Adrenal gland (tissue), 9 donors: ENCODE measurements at regions not wholly inside any gene's neighbourhood (a gene's known extent, or its start where the extent isn't known, plus 50 kb on each side); places are given as distances from the start of the nearest gene placed in this dataset.

Source experiments
- DNase-seq, 7 donors: peaks; one replicate each; pipeline ENCODE4 v3.0.0-alpha.2; 2019 to 2020
- H3K27ac ChIP-seq, 5 donors: fragments of 200-600 bp; sonication (generic) in 4 of 5; 1 replicate in 3 of 5; 2 replicates in 2 of 5; pipeline versions ENCODE4 v1.5.1 to v1.8.0; 2016 to 2020; ENCODE audit warnings: mild to moderate bottlenecking in 1 of 5
- H3K27me3 ChIP-seq: fragments of 200-600 bp; 2 replicates; pipeline ENCODE4 v1.8.0; 2021
- H3K36me3 ChIP-seq, 2 donors: fragments of 200-600 bp; replicated peaks in 1 of 2; 1 replicate in 1 of 2; 2 replicates in 1 of 2; pipeline versions ENCODE4 v1.5.1 to v1.8.0; 2018 to 2022
- H3K4me1 ChIP-seq, 2 donors: fragments of 200-600 bp; replicated peaks in 1 of 2; 1 replicate in 1 of 2; 2 replicates in 1 of 2; pipeline versions ENCODE4 v1.5.1 to v1.8.0; 2018 to 2021
- H3K4me3 ChIP-seq, 4 donors: fragments of 200-600 bp; sonication (generic) in 3 of 4; one replicate each; pipeline ENCODE4 v1.5.1; 2016 to 2018
- H3K9me3 ChIP-seq, 3 donors: fragments of 200-600 bp; sonication (generic) in 1 of 3; replicated peaks in 1 of 3; 1 replicate in 2 of 3; 2 replicates in 1 of 3; pipeline versions ENCODE4 v1.5.1 to v1.8.0; 2016 to 2021
- CTCF ChIP-seq, 6 experiments: fragments of 450-650 bp in 4 of 6; fragments of 200-600 bp in 2 of 6; sonication (generic) in 1 of 6; IDR thresholded peaks; 1 replicate in 5 of 6; 2 replicates in 1 of 6; pipeline versions ENCODE4 v1.5.1 to v1.8.0; 2016 to 2021; ENCODE audit warnings: antibody characterized with exemption in 6 of 6, mild to moderate bottlenecking in 2 of 6, moderate library complexity in 1 of 6
- POLR2A ChIP-seq, 2 donors: fragments of 450-650 bp; IDR thresholded peaks; one replicate each; pipeline ENCODE4 v1.6.1; 2017; ENCODE audit warnings: antibody characterized with exemption in 2 of 2, mild to moderate bottlenecking in 2 of 2, moderate library complexity in 1 of 2
- WGBS, 4 donors: extraction: QIAGEN DNeasy Blood & Tissue Kit in 2 of 4; methylation state at CpG; one replicate each; pipeline versions ENCODE4 v1.1.5 to v1.1.7; 2013 to 2017; 5-methylcytosine and 5-hydroxymethylcytosine counted together
- intact Hi-C, 2 donors: fragments of 100-400 bp; cut with DNase I; formaldehyde crosslinking; loops; one replicate each; pipeline versions ENCODE4 v1.14.1 to v1.15.0; 2022 to 2023
- donor health status: healthy with polysubstance abuse.
- donor health status: Bipolar disorder and iron deficiency.
- donor health status: DM: yes; HTN: yes; CAD: no.
- donor health status: DM: no; HTN: no; CAD: no.
- donor health status: DM: no; HTN: no; CAD: no.

GRCh38 chr4:188536826-188537225, 397.6 kb downstream of the TRIML1 start:
- intact Hi-C loops, result no loop called here
- DNase-seq, result no peak
- no peak overlapping the region for H3K4me3 ChIP-seq
- no peaks in the 10 kb centered on the region for H3K4me1 ChIP-seq
- H3K27ac ChIP-seq, result no peak overlapping the region
- no peaks in the 10 kb centered on the region for H3K9me3 ChIP-seq
- no peaks in the 10 kb centered on the region for H3K27me3 ChIP-seq
- no peaks in the 10 kb centered on the region for H3K36me3 ChIP-seq
- TF ChIP-seq POLR2A (IDR thresholded peaks at IDR 0.05) (no peak), CTCF (IDR thresholded peaks at IDR 0.05) (no peak)
- 75 to 87% (median 86%) methylated on average over 10 of the region's 10 CpGs for WGBS, 4 donors

GRCh38 chr4:188550296-188550695, 411.1 kb downstream of the TRIML1 start:
- WGBS, 4 donors, result 40 to 54% (median 48%) methylated on average over 10 of the region's 10 CpGs
- no peaks in the 10 kb centered on the region for H3K4me1 ChIP-seq
- no peak overlapping the region for H3K4me3 ChIP-seq
- H3K27ac ChIP-seq, result no peak overlapping the region
- no peaks in the 10 kb centered on the region for H3K36me3 ChIP-seq
- intact Hi-C loops, result no loop called here
- TF ChIP-seq CTCF (IDR thresholded peaks at IDR 0.05) (no peak), POLR2A (IDR thresholded peaks at IDR 0.05) (no peak)
- no peaks in the 10 kb centered on the region for H3K9me3 ChIP-seq
- DNase-seq, result no peak
- H3K27me3 ChIP-seq, result no peaks in the 10 kb centered on the region

- intact Hi-C loops, result no loop called here
- TF ChIP-seq POLR2A (IDR thresholded peaks at IDR 0.05) (no peak), CTCF (IDR thresholded peaks at IDR 0.05) (no peak)
Measured at GRCh38 chr4:188551156-188551555, 411.9 kb downstream of the TRIML1 start.

GRCh38 chr4:188552741-188553275, 413.6 kb downstream of the TRIML1 start:
- TF ChIP-seq CTCF (IDR thresholded peaks at IDR 0.05), result no peak
- no peak for TF ChIP-seq POLR2A (IDR thresholded peaks at IDR 0.05)
- no peaks in the 10 kb centered on the region for H3K9me3 ChIP-seq
- 48 to 59% (median 57%) methylated on average over 2 of the region's 2 CpGs for WGBS, 4 donors
- H3K36me3 ChIP-seq, result no peaks in the 10 kb centered on the region
- no peak overlapping the region for H3K4me3 ChIP-seq
- no peak overlapping the region for H3K27ac ChIP-seq
- intact Hi-C loops, result no loop called here
- no peaks in the 10 kb centered on the region for H3K4me1 ChIP-seq
- no peak for DNase-seq
- H3K27me3 ChIP-seq, result no peaks in the 10 kb centered on the region

More at GRCh38 chr4:188551156-188551555, 411.9 kb downstream of the TRIML1 start:
- Histone ChIP-seq H3K27me3 (no peaks in the 10 kb centered on the region), H3K36me3 (no peaks in the 10 kb centered on the region), H3K27ac (no peak overlapping the region), H3K9me3 (no peaks in the 10 kb centered on the region), H3K4me3 (no peak overlapping the region), H3K4me1 (no peaks in the 10 kb centered on the region)
- no peak for DNase-seq
- 67 to 74% (median 68%) methylated on average over 6 of the region's 6 CpGs for WGBS, 4 donors
